Adrenal gland (tissue), 9 donors: ENCODE measurements at regions not wholly inside any gene's neighbourhood (a gene's known extent, or its start where the extent isn't known, plus 50 kb on each side); places are given as distances from the start of the nearest gene placed in this dataset.

Experiments used
- DNase-seq, 7 donors: peaks; one replicate each; pipeline ENCODE4 v3.0.0-alpha.2; 2019 to 2020
- H3K27ac ChIP-seq, 5 donors: fragments of 200-600 bp; sonication (generic) in 4 of 5; 1 replicate in 3 of 5; 2 replicates in 2 of 5; pipeline versions ENCODE4 v1.5.1 to v1.8.0; 2016 to 2020; ENCODE audit warnings: mild to moderate bottlenecking in 1 of 5
- H3K27me3 ChIP-seq: fragments of 200-600 bp; 2 replicates; pipeline ENCODE4 v1.8.0; 2021
- H3K36me3 ChIP-seq, 2 donors: fragments of 200-600 bp; replicated peaks in 1 of 2; 1 replicate in 1 of 2; 2 replicates in 1 of 2; pipeline versions ENCODE4 v1.5.1 to v1.8.0; 2018 to 2022
- H3K4me1 ChIP-seq, 2 donors: fragments of 200-600 bp; replicated peaks in 1 of 2; 1 replicate in 1 of 2; 2 replicates in 1 of 2; pipeline versions ENCODE4 v1.5.1 to v1.8.0; 2018 to 2021
- H3K4me3 ChIP-seq, 4 donors: fragments of 200-600 bp; sonication (generic) in 3 of 4; one replicate each; pipeline ENCODE4 v1.5.1; 2016 to 2018
- H3K9me3 ChIP-seq, 3 donors: fragments of 200-600 bp; sonication (generic) in 1 of 3; replicated peaks in 1 of 3; 1 replicate in 2 of 3; 2 replicates in 1 of 3; pipeline versions ENCODE4 v1.5.1 to v1.8.0; 2016 to 2021
- POLR2A ChIP-seq, 2 donors: fragments of 450-650 bp; IDR thresholded peaks; one replicate each; pipeline ENCODE4 v1.6.1; 2017; ENCODE audit warnings: antibody characterized with exemption in 2 of 2, mild to moderate bottlenecking in 2 of 2, moderate library complexity in 1 of 2
- WGBS, 4 donors: extraction: QIAGEN DNeasy Blood & Tissue Kit in 2 of 4; methylation state at CpG; one replicate each; pipeline versions ENCODE4 v1.1.5 to v1.1.7; 2013 to 2017; 5-methylcytosine and 5-hydroxymethylcytosine counted together
- intact Hi-C, 2 donors: fragments of 100-400 bp; cut with DNase I; formaldehyde crosslinking; loops; one replicate each; pipeline versions ENCODE4 v1.14.1 to v1.15.0; 2022 to 2023
- TF ChIP-seq, protein P1 (sequence below), 6 experiments: fragments of 450-650 bp in 4 of 6; fragments of 200-600 bp in 2 of 6; sonication (generic) in 1 of 6; IDR thresholded peaks; 1 replicate in 5 of 6; 2 replicates in 1 of 6; pipeline versions ENCODE4 v1.5.1 to v1.8.0; 2016 to 2021; ENCODE audit warnings: antibody characterized with exemption in 6 of 6, mild to moderate bottlenecking in 2 of 6, moderate library complexity in 1 of 6
- donor health status: healthy with polysubstance abuse.
- donor health status: Bipolar disorder and iron deficiency.
- donor health status: DM: yes; HTN: yes; CAD: no.
- donor health status: DM: no; HTN: no; CAD: no.
- donor health status: DM: no; HTN: no; CAD: no.

DNA sequence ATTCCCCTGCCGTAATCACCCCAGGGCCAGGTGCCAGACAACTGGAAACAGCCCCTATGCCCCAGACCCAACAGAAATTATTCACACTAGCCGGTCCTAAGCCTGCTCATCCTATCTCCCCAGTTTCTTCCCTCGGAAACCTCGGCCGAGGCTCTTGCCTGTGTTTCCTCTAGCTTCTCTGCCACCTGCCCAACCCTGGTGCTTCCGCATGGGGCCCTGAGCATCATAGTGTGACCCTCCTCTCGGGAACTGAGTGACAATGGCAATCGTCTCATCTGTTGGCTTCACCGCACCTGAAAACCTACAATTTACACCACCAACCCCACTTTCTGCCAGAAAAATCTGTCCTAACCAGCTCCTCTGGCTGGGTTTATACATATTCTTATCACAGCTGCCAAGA lies 257.3 kb downstream of the SOD2 start:
- 78 to 94% (median 88%) methylated on average over 9 of the region's 9 CpGs for WGBS, 4 donors
- intact Hi-C loops = no loop called here
- Histone ChIP-seq H3K4me1 (no peaks in the 10 kb centered on the region), H3K4me3 (no peak overlapping the region), H3K27ac (no peak overlapping the region), H3K27me3 (no peaks in the 10 kb centered on the region), H3K9me3 (peaks cover 0 to 4% (median 0%) of the 10 kb centered on the region in 3 donors), H3K36me3 (no peaks in the 10 kb centered on the region)
- no peak for DNase-seq
- TF ChIP-seq POLR2A (IDR thresholded peaks at IDR 0.05) = no peak
- TF ChIP-seq, protein P1, sequence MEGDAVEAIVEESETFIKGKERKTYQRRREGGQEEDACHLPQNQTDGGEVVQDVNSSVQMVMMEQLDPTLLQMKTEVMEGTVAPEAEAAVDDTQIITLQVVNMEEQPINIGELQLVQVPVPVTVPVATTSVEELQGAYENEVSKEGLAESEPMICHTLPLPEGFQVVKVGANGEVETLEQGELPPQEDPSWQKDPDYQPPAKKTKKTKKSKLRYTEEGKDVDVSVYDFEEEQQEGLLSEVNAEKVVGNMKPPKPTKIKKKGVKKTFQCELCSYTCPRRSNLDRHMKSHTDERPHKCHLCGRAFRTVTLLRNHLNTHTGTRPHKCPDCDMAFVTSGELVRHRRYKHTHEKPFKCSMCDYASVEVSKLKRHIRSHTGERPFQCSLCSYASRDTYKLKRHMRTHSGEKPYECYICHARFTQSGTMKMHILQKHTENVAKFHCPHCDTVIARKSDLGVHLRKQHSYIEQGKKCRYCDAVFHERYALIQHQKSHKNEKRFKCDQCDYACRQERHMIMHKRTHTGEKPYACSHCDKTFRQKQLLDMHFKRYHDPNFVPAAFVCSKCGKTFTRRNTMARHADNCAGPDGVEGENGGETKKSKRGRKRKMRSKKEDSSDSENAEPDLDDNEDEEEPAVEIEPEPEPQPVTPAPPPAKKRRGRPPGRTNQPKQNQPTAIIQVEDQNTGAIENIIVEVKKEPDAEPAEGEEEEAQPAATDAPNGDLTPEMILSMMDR (IDR thresholded peaks at IDR 0.05) = no peak

DNA sequence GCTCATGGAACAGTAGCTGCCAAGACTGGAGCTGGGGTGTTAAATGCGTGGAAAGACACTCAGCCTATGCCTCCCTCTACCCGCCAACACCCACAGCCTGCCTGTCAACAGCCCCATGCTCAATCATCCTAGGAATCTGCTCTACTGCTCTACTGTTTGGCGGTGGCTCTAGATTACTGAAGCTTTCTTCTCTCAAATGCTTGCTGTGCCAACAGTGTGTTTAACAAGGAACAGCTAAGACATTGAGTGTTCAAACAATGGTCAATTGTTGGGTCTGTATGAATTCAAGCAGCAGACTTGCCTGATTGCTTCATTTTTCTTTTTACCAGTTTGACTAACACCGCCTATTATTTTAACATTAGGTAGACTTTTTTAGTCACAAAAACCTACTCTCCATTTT lies 258.6 kb downstream of the SOD2 start:
- WGBS, 4 donors = 60 to 65% (median 62%) methylated on average over 4 of the region's 4 CpGs
- H3K27ac ChIP-seq = no peak overlapping the region
- intact Hi-C loops = no loop called here
- no peaks in the 10 kb centered on the region for H3K27me3 ChIP-seq
- H3K4me3 ChIP-seq = no peak overlapping the region
- H3K4me1 ChIP-seq = no peaks in the 10 kb centered on the region
- TF ChIP-seq POLR2A (IDR thresholded peaks at IDR 0.05) = no peak
- TF ChIP-seq, protein P1 (IDR thresholded peaks at IDR 0.05) = no peak
- DNase-seq = no peak
- H3K9me3 ChIP-seq = peaks cover 0 to 4% (median 0%) of the 10 kb centered on the region in 3 donors
- no peaks in the 10 kb centered on the region for H3K36me3 ChIP-seq

DNA sequence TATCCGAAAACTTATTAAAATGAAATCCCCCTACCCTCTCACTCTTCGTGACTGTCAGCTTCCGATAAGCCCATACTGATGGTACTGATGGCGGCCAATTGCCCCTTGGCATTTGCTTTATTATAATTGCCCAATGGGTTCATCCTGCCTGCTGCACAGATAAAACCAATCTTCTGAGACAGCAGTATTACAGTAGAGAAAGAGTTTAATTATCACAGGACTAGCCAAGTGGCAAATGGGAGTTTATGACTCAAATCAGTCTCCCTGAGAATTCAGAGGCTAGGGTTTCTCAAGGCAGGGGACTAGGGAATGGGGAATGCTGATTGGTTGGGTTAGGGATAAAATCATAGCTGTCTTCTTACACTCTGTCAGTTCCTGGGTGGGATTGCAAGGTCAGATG lies 259.5 kb downstream of the SOD2 start:
- Histone ChIP-seq H3K4me3 (no peak overlapping the region), H3K9me3 (peaks cover 0 to 4% (median 0%) of the 10 kb centered on the region in 3 donors), H3K27ac (no peak overlapping the region), H3K36me3 (no peaks in the 10 kb centered on the region), H3K27me3 (no peaks in the 10 kb centered on the region), H3K4me1 (no peaks in the 10 kb centered on the region)
- no peak for DNase-seq
- intact Hi-C loops = no loop called here
- no peak for TF ChIP-seq POLR2A (IDR thresholded peaks at IDR 0.05)
- TF ChIP-seq, protein P1 (IDR thresholded peaks at IDR 0.05) = no peak
- WGBS, 4 donors = 87 to 96% (median 94%) methylated on average over 4 of the region's 4 CpGs

DNA sequence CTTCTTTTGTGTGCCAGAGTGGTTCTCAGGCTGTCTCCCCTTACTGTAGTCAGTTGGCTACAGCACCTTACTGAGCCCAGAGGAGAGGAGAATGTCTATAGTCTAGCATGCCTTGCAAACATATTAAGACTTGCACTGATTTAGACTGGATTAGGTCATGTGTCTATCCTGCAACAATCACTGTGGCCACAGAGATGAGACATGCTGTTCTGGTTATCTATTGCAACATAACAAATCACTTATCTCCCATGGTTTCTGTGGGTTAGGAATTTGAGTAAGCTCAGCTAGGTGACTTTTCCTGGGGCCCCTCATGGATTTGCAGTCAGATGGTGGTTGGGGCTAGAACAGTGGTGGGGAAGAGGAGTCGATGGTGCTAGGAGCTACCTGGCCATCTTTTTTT lies 261.3 kb downstream of the SOD2 start:
- no peaks in the 10 kb centered on the region for H3K4me1 ChIP-seq
- no peak overlapping the region for H3K27ac ChIP-seq
- TF ChIP-seq, protein P1 (IDR thresholded peaks at IDR 0.05) = no peak
- TF ChIP-seq POLR2A (IDR thresholded peaks at IDR 0.05) = no peak
- no peak overlapping the region for H3K4me3 ChIP-seq
- no peaks in the 10 kb centered on the region for H3K27me3 ChIP-seq
- DNase-seq = no peak
- 79 to 87% (median 83%) methylated on average over 1 of the region's 1 CpG for WGBS, 4 donors
- intact Hi-C loops = no loop called here
- no peaks in the 10 kb centered on the region for H3K36me3 ChIP-seq
- peaks cover 0 to 4% (median 0%) of the 10 kb centered on the region in 3 donors for H3K9me3 ChIP-seq
